ENCODE measurements at regions not wholly inside any gene's neighbourhood (a gene's known extent, or its start where the extent isn't known, plus 50 kb on each side); places are given as distances from the start of the nearest gene placed in this dataset.

DNA sequence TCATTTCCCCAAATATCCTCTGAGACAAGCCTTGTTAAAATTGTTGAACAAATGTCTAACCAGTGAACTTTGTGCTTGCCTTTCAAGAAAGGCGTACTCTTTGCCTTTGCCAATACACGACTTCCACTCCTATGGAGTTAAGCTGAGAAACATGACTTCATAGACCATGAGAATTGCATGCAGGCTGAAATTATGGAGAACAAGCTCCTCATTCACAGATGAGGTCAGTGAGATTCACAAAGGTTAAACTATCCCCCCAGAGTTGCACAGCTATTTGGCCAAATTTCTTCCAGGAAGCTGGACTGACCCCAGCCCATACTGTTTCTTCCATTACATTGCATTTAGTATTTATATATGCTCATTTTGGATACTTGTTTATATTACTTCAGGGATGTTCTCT lies 221.4 kb upstream of the SEMA3C start:
- WGBS, 2 donors, result 72% methylated on average over 2 of the region's 2 CpGs

DNA sequence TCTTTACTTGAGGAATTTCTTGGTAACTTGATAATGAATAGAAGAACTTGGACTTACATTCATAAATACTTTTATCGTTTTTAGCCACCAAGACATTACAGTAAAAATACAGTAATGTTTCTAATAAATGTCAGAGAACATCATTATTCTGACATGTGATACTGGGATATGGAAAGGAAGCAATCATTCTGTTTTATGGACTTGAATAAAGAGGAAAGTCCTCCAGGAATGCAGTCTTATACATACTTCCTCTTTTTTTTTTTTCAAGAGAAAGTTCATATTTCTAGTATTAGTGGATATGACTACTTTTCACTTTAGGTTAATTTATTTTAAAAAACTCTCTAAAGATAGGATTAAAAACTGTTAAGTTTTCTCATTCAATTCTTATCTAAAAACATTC lies 220.0 kb upstream of the SEMA3C start:
- intact Hi-C loops (cut with DNase I; ENCODE audit: low total_unique reads), result no loop called here
- 24 to 27% methylated on average over 1 of the region's 1 CpG for WGBS, 2 donors
- TF ChIP-seq POLR2A (IDR thresholded peaks at IDR 0.05), result no peak
- TF ChIP-seq CTCF (IDR thresholded peaks at IDR 0.05), result no peak
- no peak overlapping the region for H3K4me3 ChIP-seq (ENCODE audit: low read depth, poor library complexity, severe bottlenecking)
- DNase-seq (ENCODE audit: low spot score in 2 of 2), result no peak

More for the DNA sequence above, 221.4 kb upstream of the SEMA3C start:
- no peak overlapping the region for H3K4me3 ChIP-seq (ENCODE audit: low read depth, poor library complexity, severe bottlenecking)
- no peak for TF ChIP-seq CTCF (IDR thresholded peaks at IDR 0.05)
- no peak for TF ChIP-seq POLR2A (IDR thresholded peaks at IDR 0.05)
- intact Hi-C loops (cut with DNase I; ENCODE audit: low total_unique reads), result no loop called here
- no peak for DNase-seq (ENCODE audit: low spot score in 2 of 2)

DNA sequence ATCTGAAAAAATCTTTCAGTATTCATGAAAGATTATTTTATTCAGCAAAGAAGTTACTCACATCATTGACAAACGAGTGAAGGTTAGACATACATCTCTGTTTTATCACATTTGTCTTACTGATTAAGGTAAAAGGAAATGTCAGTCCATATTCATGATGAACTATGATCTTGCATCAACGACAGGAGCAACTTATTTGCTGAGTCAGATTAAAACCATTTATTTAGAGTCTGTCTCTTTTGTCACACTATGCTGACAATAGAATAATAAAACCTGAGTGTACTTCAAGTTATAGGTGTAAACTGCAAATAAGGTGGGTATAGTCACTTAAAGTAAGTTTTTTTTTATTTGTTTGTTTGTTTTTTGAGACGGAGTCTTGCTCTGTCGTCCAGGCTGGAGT lies 216.5 kb upstream of the SEMA3C start:
- TF ChIP-seq CTCF (IDR thresholded peaks at IDR 0.05), result no peak
- no peak for TF ChIP-seq POLR2A (IDR thresholded peaks at IDR 0.05)
- 79 to 82% methylated on average over 4 of the region's 4 CpGs for WGBS, 2 donors
- intact Hi-C loops (cut with DNase I; ENCODE audit: low total_unique reads), result no loop called here
- no peak overlapping the region for H3K4me3 ChIP-seq (ENCODE audit: low read depth, poor library complexity, severe bottlenecking)
- DNase-seq (ENCODE audit: low spot score in 2 of 2), result no peak

- intact Hi-C loops (cut with DNase I; ENCODE audit: low total_unique reads), result no loop called here
- 93% methylated on average over 1 of the region's 1 CpG for WGBS, 2 donors
- no peak for DNase-seq (ENCODE audit: low spot score in 2 of 2)
- no peak overlapping the region for H3K4me3 ChIP-seq (ENCODE audit: low read depth, poor library complexity, severe bottlenecking)
- TF ChIP-seq CTCF (IDR thresholded peaks at IDR 0.05) (no peak), POLR2A (IDR thresholded peaks at IDR 0.05) (no peak)
These were observed 209.2 kb upstream of the SEMA3C start for GRCh38 chr7:81128011-81128410.

DNA sequence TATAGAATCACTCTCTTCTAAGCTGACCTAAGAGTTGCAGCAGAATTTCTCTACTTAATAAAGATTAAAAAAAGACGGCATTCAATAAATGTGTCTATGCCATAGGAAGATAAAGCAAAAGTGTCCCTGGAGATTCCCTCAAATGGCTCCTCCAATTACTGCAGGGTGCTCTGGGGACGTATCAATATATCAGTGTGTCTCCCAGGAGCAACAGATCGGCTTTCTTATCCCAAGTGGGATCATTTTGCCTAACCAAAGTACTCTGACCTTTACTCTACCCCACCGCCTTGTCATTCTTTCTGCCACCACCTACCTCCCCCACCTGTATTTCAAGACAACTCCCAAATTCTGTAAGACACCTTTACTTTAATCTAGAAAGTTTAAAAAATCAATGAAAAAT lies 202.0 kb upstream of the SEMA3C start:
- WGBS, 2 donors, result 82 to 84% methylated on average over 4 of the region's 4 CpGs
- no peak overlapping the region for H3K4me3 ChIP-seq (ENCODE audit: low read depth, poor library complexity, severe bottlenecking)
- DNase-seq (ENCODE audit: low spot score in 2 of 2), result no peak
- TF ChIP-seq CTCF (IDR thresholded peaks at IDR 0.05) (no peak), POLR2A (IDR thresholded peaks at IDR 0.05) (no peak)
- intact Hi-C loops (cut with DNase I; ENCODE audit: low total_unique reads), result no loop called here

- H3K4me3 ChIP-seq (ENCODE audit: low read depth, poor library complexity, severe bottlenecking), result no peak overlapping the region
- WGBS, 2 donors, result 93 to 97% methylated on average over 4 of the region's 4 CpGs
- no peak for DNase-seq (ENCODE audit: low spot score in 2 of 2)
- intact Hi-C loops (cut with DNase I; ENCODE audit: low total_unique reads), result no loop called here
- no peak for TF ChIP-seq POLR2A (IDR thresholded peaks at IDR 0.05)
- no peak for TF ChIP-seq CTCF (IDR thresholded peaks at IDR 0.05)
These were observed 201.3 kb upstream of the SEMA3C start for GRCh38 chr7:81120111-81120510.
